Activated T-cell treated with anti-CD3 and anti-CD28 coated beads for 24 hours (primary cell): ENCODE measurements at regions not wholly inside any gene's neighbourhood (a gene's known extent, or its start where the extent isn't known, plus 50 kb on each side); places are given as distances from the start of the nearest gene placed in this dataset.
A peak's percentile ranks its signal among the peaks of the same experiment; 100 is the strongest.

Experiments
- DNase-seq: peaks from one replicate; pipeline ENCODE4 v3.0.0-alpha.2; 2020; ENCODE audit warnings: low read depth

DNA sequence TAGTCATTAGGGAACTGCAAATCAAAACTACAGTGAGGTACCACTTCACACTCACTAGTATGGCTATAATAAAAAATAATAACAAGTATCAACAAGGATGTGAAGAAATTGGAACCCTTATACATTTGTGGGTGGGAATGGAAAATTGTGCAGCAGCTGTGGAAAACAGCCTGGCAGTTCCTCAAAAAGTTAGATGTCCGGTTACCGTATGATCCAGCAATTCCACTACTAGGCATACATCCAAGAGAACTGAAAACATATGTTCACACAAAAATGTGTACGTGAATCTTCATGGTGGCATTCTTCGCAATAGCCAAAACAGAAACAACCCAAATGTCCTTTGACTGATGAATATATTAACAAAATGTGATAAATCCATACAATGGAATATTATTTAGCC is 187.9 kb upstream of the LYSMD4 start:
- no peak for DNase-seq

GRCh38 chr15:99918072-99918471 is 184.8 kb upstream of the LYSMD4 start:
- no peak for DNase-seq

GRCh38 chr15:99917252-99917651 is 184.0 kb upstream of the LYSMD4 start:
- no peak for DNase-seq

DNA sequence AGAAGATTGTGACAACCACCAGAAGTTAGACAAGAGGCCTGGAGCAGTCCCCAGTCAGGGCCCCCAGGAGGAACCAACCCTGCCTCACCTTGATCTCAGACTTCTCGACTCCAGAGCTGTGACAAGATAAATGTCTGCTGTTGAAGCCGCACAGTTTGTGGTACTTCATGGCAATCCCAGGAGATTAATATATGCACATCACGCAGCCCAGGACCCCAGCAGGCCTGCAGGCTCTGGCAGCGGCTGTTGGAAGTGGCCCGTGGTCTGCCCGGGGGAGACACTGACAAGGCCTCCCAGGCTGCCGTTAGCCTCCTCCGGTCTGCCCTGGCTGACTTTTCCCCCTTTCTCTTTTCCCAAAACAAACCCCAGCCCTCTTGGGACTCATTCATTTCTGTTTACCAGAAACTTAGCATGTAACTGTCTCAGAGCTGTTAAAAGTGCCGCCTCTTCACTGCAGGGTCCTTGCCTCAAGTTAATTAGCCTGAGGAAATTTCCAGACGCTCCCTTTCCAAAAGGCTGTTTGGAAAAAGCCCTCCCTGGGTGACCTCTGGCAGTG is 183.5 kb upstream of the LYSMD4 start:
- no peak for DNase-seq

DNA sequence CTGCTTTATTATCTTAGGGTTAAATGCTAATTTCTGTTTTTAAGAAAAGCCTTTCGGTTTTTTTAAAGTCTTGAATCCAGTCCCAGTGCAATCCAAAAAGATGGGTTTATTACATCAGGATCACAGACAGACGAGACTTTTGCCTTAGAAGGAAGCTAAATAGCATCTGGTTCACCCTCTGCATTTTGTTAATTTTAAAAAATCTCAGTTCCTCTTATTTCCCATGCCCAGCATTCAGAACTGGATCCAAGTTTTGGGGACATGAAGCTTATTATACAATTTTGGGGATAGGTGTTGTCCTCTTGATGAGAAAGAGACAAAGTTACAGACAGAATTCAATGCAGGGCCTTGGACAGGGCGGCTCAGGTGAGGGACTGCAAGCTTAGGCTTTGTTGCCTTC is 181.5 kb upstream of the LYSMD4 start:
- no peak for DNase-seq

- no peak for DNase-seq
Measured at GRCh38 chr15:99911816-99912215, 178.6 kb upstream of the LYSMD4 start.

DNA sequence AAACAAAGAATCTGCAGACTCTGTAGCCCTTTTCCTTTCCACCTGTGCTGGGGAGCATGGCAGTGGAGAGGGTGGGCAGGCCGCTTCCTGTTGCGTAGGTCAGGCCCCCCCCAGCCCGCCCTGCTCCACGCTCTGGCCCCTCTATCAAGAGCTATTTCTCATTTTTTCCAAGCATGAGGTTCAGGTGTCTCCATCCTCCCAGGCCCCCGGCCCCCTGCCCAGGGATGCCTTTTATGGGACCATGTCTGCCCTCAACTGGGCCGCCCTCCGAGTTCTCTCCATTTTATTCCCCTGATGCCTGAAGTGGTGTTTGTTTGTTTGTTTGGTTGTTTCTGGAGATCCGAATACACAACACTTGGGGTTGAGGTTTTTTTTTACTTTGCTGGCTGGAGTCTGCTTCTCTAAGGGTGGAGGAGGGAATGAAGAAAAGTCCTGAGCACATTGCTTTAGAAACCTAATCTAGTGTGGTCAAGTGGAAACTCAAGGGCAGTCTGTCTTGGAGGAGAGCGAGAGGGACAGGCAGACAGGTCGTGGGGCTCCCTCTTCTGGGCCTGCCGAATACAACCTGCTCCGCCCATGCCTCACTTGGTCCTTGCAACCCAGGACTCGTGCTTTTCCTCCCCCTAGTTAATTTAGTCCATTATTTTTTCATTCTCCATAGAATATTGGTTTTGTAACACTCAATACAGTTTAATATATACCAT is 176.5 kb upstream of the LYSMD4 start:
- DNase-seq = no peak

- DNase-seq = no peak
Measured at GRCh38 chr15:99907698-99908097, 174.5 kb upstream of the LYSMD4 start.

GRCh38 chr15:99906793-99907192 is 173.6 kb upstream of the LYSMD4 start:
- no peak for DNase-seq

- no peak for DNase-seq
Measured at GRCh38 chr15:99906311-99906710, 173.1 kb upstream of the LYSMD4 start.

DNA sequence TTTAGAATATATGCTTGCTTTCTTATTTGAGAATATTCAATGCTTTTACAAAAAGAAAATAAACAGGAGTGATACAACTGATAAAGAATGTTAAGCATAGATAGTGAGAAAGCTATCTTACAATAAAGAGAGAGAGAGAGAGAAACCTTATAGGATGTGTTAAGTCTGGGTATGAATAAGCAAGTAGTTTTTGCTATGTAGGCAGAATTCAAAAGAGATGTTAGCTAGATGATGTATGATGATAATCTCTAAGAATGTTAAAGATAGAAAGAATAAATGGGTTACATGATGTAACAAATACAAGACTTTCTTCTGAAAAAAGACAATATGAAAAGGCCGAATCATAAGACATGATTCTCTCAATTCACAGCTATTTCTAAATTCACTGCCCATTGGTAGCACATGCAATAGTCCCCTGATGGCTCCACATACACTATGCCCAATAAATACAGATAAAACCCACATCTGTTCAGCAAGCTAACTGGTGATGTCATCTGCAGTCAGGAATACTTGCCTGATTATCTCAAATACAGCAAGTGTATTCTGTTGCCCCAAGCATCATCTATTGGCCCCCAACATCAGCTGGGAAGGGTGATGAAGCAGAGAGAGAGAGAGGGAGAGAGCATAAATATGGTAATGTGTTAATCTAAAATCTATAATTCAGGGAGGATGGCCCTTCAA is 169.2 kb upstream of the LYSMD4 start:
- DNase-seq = no peak

- DNase-seq = no peak
Measured at GRCh38 chr15:99895956-99896311, 162.7 kb upstream of the LYSMD4 start.

DNA sequence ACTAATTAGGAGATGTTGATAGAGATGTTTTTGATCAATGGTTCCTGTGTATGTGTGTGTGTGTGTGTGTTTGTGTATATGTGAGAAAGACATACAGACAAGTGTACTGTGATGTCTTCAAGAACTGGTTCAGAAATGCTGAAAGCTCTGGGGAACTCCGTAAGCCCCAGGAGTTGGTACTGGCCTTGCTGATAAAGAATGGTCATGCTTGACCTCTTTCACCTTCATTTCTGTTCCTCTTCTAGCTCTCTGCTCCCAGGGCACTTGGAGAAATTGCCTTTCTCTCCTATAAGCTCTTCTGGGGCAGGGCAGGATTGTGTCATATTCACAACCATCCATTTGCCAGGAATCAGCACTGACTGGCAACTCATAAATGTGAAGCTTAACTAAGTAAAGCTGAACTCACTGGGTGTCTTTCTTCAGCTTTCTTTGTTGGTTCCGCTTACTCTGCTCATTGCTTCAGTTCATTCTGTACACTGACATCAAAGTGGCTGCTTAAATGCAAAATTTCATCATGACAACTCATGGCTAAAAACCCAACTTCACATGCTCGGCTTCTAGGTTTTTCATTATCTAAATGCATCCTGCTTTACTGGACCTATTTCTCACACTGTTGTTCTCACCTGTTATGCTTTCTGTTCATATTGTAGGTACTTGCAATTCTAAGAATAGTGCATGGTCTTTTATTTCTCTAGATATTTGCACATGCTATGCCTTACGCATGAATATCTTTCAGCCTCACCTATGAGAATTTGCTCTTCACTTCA is 162.1 kb upstream of the LYSMD4 start:
- DNase-seq = no peak

GRCh38 chr15:99878835-99879234 is 145.6 kb upstream of the LYSMD4 start:
- no peak for DNase-seq

GRCh38 chr15:99873451-99873850 is 140.2 kb upstream of the LYSMD4 start:
- DNase-seq = no peak

DNA sequence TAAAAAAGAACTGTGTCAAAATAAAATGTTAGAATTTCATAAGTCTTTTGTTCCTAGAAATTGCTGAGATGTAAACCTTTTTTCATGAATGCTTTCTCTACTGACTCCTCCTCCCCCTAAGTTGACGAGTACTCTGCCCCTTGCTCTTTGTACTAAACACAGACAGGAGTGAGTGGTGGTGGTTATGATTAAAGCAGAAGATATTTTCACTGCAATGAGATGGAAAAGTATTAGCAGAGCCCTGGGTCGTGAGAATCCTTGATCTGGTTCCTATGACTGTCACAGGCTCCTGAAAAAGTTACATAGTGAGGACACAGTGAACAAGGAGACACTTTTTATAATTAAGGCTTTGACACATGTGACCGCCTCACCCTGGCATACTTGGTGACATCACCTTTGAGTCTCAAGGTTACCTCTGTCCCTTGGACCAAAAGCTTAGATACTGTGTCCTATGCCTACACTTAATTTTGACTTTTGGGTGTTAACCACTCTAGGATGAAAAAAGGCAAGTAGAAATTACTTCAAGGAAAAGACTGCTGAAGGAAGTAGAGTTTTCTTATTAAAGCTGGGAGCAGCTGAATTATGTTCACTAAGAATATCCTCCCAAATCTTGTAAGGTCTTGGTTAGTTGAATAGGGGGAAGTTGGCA is 130.4 kb upstream of the LYSMD4 start:
- no peak for DNase-seq

GRCh38 chr15:99857836-99858235 is 124.6 kb upstream of the LYSMD4 start:
- no peak for DNase-seq

DNA sequence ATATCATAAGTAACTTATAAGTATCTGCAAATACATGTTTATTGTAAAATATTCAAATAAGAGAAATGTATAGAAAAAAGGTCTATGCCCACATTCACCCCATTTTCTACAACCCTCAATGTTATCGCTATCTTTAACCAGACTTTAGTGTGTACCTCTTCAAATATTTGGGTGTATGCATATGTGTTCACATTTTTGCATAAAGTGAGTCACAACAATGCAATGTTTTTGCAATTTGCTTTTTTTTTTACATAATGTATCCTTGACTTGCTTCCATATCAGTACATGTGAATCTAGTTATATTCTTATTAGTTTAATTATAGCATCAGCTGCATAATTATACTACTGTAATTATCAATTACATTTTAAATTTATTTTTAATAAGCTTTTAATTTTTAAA is 117.3 kb upstream of the LYSMD4 start:
- DNase-seq = no peak

- no peak for DNase-seq
Measured at GRCh38 chr15:99845009-99845408, 111.8 kb upstream of the LYSMD4 start.

DNA sequence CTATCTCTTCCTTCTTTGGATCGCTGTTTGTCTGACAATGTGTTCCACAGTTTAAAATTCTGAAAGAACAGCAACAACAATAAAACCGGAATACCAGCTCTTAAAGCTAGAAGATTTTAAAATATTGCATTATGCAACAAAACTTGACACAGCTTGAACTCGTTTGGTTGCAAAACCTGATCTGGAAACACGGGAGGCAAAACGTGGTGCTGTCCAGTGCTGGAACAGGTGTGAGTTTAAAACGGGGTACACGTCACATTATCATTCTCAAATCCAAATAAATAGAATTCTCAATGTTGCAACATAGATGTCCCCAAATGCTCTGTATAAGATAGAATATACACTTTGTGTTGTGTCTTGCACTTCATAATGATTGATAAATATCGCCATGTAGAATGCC is 110.9 kb upstream of the LYSMD4 start:
- no peak for DNase-seq

DNA sequence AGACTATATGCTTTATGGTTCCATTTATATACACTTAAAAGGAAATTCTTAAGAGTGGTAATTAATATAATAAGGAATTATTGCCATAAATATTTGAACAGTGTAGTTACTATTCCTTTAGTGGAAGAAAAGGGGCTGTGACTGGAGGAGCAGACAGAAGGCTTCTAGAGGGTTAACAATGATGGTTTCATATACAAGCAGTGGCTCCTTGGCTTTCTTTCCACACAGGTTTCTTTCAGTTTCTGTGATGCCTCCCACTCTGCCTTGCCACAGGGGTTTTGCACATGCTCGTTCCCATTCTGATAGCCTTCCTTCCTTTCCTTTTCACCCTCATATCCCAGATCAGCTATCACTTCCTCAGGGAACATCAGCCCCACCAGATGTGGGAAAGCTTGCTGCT is 108.8 kb upstream of the LYSMD4 start:
- DNase-seq = peak; percentile 8

- DNase-seq = no peak
Measured at GRCh38 chr15:99826157-99826780, 93.0 kb upstream of the LYSMD4 start.
